ENCODE measurements at regions not wholly inside any gene's neighbourhood (a gene's known extent, or its start where the extent isn't known, plus 50 kb on each side); places are given as distances from the start of the nearest gene placed in this dataset.
A peak's percentile ranks its signal among the peaks of the same experiment; 100 is the strongest.

- FAIRE-seq (peak; percentile 99), DNase-seq (ENCODE audit: insufficient read length, low spot score) (peak; percentile 74)
Measured at GRCh38 chr17:77465358-77466041, 324.7 kb downstream of the SEC14L1 start.

GRCh38 chr17:77466140-77466539 is 325.4 kb downstream of the SEC14L1 start:
- FAIRE-seq (no peak), DNase-seq (ENCODE audit: insufficient read length, low spot score) (no peak)

DNA sequence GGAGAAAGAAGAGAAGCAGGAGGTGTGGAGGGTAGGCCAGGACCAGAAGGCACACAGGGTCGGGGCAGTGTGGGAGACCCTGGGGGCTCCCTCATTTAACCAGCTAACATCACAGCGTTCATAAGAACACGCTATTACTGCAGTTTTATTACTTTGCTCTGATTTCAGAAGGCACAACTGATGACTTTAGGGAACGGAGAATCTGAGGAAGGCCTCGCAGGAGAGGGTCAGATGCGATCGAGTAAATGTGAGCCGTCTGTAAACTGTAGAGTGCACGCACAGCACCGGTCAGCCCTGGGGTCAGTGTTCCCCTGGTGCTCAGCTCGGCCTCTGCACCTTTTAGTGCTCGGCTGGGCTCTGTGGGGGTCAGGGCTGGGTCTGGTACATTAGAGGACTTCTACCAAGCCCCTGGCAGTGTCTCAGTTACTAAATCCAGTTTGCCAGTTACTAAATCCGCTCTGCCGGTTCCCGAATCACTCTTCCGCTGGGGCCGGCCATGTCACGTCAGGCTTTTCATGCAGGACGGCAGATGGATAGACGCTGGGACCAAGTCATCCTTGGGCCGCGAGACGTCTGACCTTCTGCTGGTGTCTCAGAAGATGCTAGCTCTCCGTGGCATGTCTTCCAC is 325.9 kb downstream of the SEC14L1 start:
- DNase-seq (ENCODE audit: insufficient read length, low spot score) (no peak), FAIRE-seq (peak; percentile 49)

- no peak for DNase-seq (ENCODE audit: insufficient read length, low spot score)
- FAIRE-seq = no peak
Measured at GRCh38 chr17:77467521-77467920, 326.8 kb downstream of the SEC14L1 start.

GRCh38 chr17:77468897-77469296 is 328.1 kb downstream of the SEC14L1 start:
- DNase-seq (ENCODE audit: insufficient read length, low spot score) (no peak), FAIRE-seq (no peak)

DNA sequence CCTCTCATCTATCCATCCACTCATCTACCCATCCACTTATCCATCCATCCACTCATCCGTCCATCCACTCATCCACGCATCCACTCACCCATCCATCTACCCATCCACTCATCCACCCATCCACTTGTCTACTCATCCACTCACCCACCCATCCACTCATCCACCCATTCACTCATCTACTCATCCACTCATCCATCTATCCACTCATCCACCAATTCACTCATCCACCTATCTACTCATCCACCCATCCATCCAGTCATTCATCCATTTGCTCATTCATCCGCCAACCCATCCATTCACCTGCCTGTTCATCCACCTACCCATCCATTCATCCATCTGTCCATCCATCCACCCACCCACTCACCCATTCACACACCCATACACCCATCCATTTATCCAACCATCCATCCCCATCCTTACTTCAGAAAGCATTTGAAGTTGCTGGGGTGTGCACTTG is 329.6 kb downstream of the SEC14L1 start:
- no peak for FAIRE-seq
- no peak for DNase-seq (ENCODE audit: insufficient read length, low spot score)

DNA sequence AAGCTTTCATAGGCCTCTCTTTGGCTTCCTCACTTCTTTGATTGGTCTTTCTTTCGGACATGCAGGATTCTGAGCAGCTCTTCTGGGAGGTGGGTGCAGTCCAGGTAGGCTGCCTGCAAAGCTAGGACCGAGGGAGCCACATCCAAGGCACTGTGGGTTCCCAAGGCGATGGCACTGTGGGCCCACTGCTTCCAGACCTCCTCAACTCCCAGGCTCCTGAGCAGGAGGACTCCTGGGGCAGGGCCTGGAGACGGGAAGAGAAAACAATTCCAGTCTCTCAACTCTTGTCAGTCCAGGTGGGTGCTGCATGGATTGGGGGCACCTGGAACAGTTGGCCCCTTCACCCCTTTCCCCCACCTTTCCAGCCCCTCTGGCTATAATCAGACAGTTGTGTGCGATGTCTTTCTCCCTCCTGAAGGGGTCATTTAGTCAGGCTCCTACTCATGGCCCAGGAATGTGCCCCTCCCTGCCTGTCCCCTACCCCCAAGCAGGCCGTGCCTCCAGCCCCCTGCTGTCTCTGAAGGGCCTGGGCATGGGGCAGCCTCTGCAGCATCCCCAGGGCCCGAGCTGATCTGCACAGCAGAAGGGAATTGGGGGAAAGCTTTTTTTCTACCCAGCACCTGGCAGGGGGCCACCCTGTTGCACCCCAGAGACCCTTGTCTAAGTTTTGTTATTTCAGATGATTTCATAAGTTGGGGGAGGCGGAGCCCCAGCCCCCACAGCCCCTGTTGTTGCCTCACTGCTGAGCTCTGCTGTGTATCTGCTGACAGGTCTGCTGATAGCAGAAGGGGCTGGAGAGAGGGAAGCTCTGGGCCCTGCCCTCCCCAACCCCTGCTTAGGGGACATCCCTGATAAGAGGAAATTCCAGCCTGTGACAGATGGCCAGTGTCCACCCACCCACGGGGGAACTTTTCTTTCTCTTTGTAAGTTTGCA is 330.3 kb downstream of the SEC14L1 start:
- DNase-seq (ENCODE audit: insufficient read length, low spot score) (no peak), FAIRE-seq (no peak)

- peak; percentile 62 for FAIRE-seq
Measured at GRCh38 chr17:77471984-77472461, 331.3 kb downstream of the SEC14L1 start.

GRCh38 chr17:77472468-77473310 is 331.9 kb downstream of the SEC14L1 start:
- DNase-seq (ENCODE audit: insufficient read length, low spot score) (no peak), FAIRE-seq (peak; percentile 88)

More at GRCh38 chr17:77471984-77472461, 331.3 kb downstream of the SEC14L1 start:
- no peak for DNase-seq (ENCODE audit: insufficient read length, low spot score)

GRCh38 chr17:77473615-77474226 is 333.0 kb downstream of the SEC14L1 start:
- DNase-seq (ENCODE audit: insufficient read length, low spot score) (no peak), FAIRE-seq (peak; percentile 95)

DNA sequence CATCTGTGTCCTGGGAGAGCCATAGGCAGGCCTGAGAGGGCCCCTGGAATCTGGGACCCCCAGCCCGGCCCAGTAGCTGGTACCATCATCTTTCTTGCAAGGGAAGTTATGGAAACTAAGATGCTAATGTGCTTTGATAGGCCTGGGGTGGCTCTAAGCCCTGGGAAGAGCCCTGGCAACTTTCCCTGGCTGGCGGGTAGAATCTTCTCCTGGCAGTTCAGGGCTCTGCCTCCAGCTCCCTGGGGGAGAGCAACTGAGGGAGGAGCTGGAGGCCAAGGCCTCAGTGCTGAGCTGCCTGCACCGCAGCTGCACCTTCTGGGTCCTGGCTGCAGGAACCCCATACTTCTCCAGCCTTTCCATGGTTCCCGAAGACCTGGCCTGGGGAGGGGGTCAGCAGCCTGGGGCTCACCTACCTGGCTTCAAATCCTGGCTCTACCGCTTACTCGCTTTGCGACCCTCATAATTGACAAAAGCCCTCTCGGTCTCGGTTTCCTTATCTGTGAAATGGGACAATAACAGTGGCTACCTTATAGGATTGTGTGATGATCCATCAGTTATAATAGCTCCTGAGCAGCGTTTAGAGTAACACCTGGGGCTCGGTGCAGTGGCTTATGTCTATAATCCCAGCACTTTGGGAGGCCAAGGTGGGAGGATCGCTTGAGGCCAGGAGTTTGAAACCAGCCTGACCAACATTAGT is 333.7 kb downstream of the SEC14L1 start:
- DNase-seq (ENCODE audit: insufficient read length, low spot score) (no peak), FAIRE-seq (peak; percentile 23)

DNA sequence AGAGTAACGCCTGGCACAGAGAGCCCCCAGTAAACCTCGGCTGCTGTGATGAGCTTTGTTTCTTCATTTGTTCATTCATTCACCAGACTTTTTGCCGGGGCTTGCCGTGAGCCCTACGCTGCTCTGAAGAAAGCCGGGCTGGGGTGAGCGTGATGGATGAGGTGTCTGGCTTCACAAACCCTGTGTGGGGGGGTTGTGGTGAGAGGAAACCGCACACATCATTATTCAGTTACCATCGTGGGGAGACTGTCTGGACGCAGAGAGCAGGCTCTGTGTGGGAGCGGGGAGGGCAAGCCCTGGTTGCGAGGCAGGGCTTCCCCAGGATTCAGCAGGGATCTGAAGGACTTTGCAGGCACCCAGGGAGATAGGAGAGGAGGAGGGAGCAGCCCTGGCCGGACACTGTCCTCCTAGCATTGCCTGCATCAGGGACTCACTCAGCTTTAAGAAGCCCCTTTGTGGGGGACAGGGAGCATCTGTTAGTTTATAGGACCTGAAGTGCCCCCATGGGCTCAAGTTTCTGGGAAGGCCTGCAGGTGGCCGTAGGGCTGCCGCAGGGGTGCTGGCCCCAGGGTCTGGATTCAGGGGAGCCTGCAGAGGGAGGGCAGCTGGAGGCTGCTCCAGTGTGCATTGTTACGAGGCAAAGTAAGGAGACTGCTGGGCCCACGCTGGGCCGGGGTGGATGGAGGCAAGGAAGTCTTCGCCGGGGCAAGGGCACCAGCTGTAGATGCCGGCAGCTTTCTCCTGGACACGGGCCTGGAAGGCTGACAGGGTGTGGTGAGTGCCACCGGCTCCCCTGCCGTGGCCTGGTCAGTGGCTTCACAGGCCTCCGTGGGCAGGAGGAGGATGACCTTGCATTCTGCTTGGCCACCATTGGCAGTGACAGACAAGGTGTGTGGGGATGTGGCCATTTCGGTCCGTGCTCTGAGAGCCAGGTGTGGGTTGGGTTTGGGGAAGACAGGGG is 334.5 kb downstream of the SEC14L1 start:
- DNase-seq (ENCODE audit: insufficient read length, low spot score) (no peak), FAIRE-seq (peak; percentile 95)

DNA sequence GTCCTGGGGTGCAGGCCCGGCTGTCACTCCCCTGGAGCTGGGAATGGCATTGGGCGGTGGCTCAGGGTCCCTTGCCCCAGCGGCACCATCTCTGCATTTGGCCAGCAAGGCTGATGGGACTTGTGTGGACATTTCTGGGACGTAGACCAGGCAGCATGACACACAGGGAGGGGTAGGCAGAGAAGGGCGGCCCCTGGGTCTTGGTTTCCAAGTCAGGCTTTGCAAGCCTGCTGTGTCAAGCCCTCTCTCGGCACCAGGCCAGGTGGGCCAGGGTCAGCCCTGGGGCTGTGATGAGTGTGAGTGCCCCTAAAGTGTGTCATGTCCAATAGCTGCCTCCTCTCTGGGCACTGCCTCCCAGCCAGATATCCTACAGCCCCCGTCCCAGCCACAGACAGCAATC is 335.2 kb downstream of the SEC14L1 start:
- FAIRE-seq = no peak
- DNase-seq (ENCODE audit: insufficient read length, low spot score) = no peak

GRCh38 chr17:77476498-77476897 is 335.7 kb downstream of the SEC14L1 start:
- DNase-seq (ENCODE audit: insufficient read length, low spot score) (no peak), FAIRE-seq (no peak)

- DNase-seq (ENCODE audit: insufficient read length, low spot score) = no peak
- no peak for FAIRE-seq
Measured at GRCh38 chr17:77476931-77477805, 336.4 kb downstream of the SEC14L1 start.

GRCh38 chr17:77478281-77478680 is 337.5 kb downstream of the SEC14L1 start:
- no peak for DNase-seq (ENCODE audit: insufficient read length, low spot score)
- FAIRE-seq = no peak

DNA sequence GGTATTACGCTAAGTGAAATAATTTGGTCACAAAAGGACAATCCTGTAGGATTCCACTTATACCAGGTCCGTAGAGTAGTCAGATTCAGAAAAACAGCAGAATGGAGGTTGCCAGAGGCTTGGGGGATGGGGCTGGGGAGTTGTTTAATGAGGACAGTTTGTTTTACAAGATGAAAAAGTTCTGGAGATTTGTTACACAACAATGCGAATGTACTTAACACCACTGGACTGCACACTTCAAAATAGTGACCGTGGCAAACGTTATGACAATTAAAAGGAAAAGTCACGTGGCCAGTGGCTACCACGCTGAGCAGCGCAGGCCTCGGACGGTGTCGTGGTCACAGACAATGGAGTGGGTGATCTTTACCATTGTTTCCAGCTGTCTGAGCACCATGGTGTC is 338.1 kb downstream of the SEC14L1 start:
- no peak for DNase-seq (ENCODE audit: insufficient read length, low spot score)
- FAIRE-seq = no peak
